NT2/D1 (cell line): ENCODE measurements at regions not wholly inside any gene's neighbourhood (a gene's known extent, or its start where the extent isn't known, plus 50 kb on each side); places are given as distances from the start of the nearest gene placed in this dataset.

Experiments used
- SUZ12 ChIP-seq: IDR thresholded peaks from 2 replicates; pipeline ENCODE4 v1.6.1; 2011; ENCODE audit not compliant: insufficient read length, insufficient read depth; ENCODE audit errors: extremely low read depth
- YY1 ChIP-seq: IDR thresholded peaks from 2 replicates; pipeline ENCODE4 v1.6.1; 2011; ENCODE audit not compliant: insufficient read length, insufficient read depth
- ZNF274 ChIP-seq: IDR thresholded peaks from 2 replicates; pipeline ENCODE4 v1.6.1; 2011; ENCODE audit warnings: mild to moderate bottlenecking, low read depth, low read length

GRCh38 chrY:7881696-7882095, 970.1 kb upstream of the AMELY start:
- TF ChIP-seq ZNF274 = no peak
- TF ChIP-seq SUZ12 = no peak
- TF ChIP-seq YY1 = no peak
